DND-41 (cell line): ENCODE measurements at regions not wholly inside any gene's neighbourhood (a gene's known extent, or its start where the extent isn't known, plus 50 kb on each side); places are given as distances from the start of the nearest gene placed in this dataset.

Experiments used
- EZH2 ChIP-seq: IDR thresholded peaks from 3 replicates; pipeline ENCODE4 v1.6.1; 2012; ENCODE audit warnings: borderline replicate concordance, low read depth, mild to moderate bottlenecking, moderate library complexity, low read length, inconsistent platforms; ENCODE audit not compliant: severe bottlenecking
- TF ChIP-seq, protein P1 (sequence below): IDR thresholded peaks from 2 replicates; pipeline ENCODE4 v1.5.1; 2012; ENCODE audit warnings: borderline replicate concordance, low read length, moderate library complexity, mild to moderate bottlenecking; ENCODE audit not compliant: poor library complexity, severe bottlenecking; ENCODE audit errors: extremely low read depth

DNA sequence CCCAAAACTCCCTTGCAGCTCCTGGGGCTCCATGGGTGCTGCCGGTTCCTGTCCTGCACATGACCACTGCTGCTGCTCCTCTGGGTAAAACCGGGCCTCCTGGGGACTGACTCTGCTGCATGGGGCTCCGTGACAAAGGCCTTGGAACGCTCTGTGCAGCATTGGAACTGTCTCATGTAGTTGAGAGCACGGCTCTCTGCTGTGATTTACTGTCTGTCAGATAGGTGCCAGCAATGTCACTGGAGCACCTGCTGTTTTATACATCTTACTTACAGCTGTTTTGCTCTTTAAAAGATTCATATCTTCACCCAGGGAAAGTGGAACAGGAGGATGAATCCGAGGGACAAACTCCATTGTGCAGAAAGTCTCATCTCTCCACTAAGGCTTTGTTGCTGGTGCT is 138.1 kb downstream of the YIPF5 start:
- TF ChIP-seq, protein P1, sequence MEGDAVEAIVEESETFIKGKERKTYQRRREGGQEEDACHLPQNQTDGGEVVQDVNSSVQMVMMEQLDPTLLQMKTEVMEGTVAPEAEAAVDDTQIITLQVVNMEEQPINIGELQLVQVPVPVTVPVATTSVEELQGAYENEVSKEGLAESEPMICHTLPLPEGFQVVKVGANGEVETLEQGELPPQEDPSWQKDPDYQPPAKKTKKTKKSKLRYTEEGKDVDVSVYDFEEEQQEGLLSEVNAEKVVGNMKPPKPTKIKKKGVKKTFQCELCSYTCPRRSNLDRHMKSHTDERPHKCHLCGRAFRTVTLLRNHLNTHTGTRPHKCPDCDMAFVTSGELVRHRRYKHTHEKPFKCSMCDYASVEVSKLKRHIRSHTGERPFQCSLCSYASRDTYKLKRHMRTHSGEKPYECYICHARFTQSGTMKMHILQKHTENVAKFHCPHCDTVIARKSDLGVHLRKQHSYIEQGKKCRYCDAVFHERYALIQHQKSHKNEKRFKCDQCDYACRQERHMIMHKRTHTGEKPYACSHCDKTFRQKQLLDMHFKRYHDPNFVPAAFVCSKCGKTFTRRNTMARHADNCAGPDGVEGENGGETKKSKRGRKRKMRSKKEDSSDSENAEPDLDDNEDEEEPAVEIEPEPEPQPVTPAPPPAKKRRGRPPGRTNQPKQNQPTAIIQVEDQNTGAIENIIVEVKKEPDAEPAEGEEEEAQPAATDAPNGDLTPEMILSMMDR = no peak
- TF ChIP-seq EZH2 = no peak
